Renal cortex interstitium (tissue), 11 donors: ENCODE measurements at regions not wholly inside any gene's neighbourhood (a gene's known extent, or its start where the extent isn't known, plus 50 kb on each side); places are given as distances from the start of the nearest gene placed in this dataset.

ENCODE experiments used
- DNase-seq, 11 donors: peaks; one replicate each; pipeline ENCODE4 v3.0.0-alpha.2; 2013; ENCODE audit warnings: low read depth in 9 of 11, low spot score in 4 of 11; ENCODE audit errors: extremely low read depth in 1 of 11

DNA sequence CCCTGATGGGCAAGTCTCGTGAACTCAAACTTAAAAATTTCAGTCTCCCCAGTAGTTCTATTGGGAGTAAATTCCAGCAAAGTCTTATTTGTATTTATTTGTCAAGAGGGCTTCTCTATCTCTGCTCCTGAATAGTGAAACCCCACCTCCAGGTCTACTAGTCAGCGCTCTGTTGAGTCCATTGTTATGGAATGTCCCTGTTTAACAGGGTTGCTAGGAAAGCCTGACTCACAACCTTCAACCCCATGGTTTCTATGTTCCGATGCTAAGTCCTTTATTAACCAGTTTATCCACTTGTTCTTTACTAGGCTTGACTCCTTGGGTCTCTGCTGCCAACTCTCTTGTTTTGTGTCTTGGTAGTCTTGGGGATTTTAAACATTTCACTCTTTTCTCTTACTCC, 250.7 kb upstream of the MYOCD start:
- no peak for DNase-seq

DNA sequence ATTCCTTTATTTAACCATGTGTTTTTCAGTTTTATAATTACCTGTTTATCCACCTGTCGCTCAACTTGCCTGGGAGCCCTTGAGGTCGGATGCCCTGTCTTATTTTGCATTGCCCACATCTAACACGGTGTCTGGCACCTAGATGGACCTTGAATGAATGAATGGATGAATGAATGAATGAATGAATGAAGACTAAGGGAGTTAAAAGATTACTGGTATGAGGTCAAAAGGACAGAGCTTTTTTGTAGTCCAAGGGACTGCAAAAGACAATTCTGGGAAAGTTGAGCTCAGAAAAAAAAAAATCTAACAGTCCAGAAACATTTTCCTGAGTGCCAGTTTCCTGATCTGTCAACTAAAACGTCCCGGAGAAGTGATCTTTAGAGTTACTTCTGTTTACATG, 244.6 kb upstream of the MYOCD start:
- no peak for DNase-seq

DNA sequence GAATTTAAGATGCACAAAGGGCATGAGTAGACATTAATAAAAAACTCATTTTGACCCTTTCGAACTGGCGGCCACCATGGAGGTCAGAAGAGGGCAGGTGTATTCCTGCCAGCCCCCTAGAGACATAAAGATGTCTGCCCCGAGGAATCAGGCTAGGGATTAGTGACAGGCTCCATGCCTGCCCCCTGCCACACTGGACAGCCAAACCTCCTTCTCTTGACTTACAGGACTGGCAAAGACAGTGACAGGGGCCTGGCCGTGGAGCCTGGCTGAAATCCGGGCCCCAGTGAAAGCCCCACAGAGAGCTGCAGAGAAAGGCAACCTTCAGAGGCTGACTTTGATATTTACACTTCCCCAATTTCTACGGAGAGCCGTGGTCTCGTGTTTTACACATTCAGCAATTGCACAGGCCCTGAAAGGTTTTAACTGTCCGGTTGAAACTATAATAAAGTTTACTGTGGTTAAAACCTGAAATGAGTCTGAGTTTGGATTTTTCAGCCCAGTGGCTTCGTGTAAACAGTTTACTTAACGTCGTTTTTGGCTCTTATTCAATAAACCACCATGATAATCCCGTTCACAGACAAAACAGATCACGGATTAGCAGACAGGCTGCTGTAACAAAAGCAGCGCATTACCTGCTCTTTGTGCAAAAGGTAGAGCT, 243.9 kb upstream of the MYOCD start:
- DNase-seq = no peak

DNA sequence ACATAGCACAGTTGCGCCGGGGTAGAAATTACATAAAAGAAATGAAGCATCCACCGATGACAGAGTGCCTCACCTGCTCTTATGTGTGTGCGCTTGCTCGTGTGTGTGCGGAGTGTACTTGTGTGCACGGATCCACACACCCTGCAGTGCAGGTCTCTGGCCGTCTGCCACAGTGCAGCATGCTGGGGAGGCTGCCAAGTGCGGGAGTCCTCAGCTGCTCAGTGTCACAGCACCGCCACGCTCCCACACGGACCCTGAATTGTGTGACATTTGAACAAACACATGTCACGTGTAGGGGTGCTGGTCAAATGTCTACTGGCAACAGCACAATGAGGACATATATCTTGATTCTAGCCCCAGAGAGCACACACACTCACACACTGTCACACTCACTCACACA, 243.0 kb upstream of the MYOCD start:
- peak in 2 of 11 donors; percentile 21 to 25 for DNase-seq

DNA sequence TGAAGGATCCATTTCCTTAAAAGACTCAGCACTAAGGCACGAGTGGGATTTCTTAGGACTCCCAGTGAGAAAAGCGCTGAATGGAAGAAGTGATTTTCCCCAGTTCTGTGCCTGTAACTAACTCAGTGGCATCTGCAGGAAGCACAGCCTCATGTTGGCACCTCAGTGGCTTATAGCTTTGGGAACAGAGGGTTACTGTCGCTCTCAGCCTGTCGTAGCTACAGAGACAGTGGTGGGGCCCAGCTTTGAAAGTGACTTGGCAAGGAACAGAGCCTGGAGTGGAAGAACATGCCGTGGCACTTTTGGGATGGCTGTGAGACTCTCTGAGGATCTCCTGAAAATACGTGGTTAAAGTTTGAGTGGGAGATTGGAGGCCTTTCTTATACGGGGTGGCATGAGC, 242.4 kb upstream of the MYOCD start:
- DNase-seq = no peak

DNA sequence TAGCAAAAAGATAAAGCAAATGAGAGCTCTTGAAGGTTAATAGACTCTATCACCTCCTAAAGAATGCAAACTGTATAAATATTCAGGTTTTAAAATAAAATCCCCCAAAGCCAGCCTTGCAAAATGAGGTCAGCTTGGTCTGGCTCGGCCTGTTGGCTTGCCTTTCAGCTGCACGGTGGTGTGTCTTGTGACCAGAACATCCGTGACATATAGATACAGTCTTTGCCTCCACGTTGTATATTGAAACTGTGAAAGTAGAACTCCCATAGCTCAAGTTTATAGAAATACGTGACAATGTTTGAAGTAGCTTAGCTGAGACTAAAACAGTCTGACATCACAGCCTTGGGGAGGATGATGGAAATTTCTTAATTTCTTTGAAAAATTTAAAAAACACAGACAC, 236.6 kb upstream of the MYOCD start:
- no peak for DNase-seq

DNA sequence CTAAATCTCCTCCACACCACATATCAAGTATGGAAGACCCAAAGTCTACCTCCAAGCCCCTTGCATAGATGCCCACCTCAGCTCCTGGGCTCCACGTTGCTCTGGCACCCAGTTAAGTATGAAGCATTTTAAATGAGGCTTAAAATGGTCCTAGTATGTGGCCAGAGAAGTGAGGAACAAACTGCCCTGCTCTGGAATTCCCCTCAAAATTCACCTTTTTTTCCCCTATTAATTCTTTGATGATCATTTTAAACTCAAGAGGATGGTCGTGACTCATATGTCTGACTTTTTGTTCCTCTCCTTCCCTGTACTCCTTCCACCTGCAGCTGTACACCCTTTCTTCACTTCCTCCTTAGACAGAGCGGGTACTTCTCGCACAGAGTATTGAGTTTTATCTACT, 234.5 kb upstream of the MYOCD start:
- no peak for DNase-seq

DNA sequence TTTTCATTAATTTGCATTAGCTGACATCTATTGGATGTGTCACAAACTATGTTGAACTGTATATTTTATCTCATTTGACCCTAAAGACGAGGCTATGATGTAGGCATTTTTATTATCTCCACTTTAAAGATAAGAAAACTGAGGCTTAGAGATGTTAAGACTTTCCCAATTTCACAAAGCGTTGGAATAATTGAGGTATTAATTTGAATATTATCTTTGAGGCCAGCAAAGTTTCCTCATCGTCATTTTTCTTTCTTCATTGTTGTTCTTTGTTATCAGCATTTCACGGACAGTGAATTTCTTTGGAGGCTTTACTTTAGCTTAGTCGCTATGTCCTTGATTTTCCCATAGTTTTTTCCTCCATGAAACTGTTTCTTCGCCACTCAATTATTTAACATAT, 227.5 kb upstream of the MYOCD start:
- no peak for DNase-seq

DNA sequence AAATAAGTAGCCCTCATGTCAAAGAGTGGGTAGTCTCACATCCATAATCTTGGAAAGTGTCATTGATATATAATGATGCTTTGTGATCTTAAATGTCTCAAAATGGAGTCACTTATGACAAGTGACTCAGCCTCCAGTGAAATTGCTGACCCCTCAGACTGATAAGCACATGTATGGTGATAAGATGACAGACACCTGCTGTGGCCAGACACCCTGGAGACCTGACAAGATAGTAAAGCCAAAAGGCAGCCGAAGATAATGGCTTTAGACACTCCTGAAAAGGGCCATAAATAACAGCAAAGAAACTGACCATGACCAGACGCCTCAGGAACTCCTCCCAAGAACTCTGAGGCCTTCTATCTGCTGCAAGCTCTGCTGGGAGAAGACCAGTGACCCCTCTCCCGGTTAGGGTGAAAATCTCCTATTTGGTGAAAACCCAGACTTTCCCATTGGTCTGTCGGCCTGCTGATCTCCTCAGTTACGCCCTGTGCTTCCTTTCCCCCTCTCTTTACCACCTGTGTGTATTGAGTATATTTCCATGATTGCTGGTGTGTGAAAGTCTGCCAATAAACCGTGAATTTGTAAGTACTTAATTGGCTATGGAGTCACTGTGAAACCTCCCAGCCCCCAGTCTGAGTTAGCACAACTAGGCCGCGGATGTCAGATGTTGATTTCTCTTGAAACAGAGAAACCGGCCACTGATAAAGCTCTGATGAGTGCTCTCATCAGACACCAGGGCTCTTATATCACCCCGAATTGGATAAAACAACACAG, 226.7 kb upstream of the MYOCD start:
- DNase-seq = no peak

DNA sequence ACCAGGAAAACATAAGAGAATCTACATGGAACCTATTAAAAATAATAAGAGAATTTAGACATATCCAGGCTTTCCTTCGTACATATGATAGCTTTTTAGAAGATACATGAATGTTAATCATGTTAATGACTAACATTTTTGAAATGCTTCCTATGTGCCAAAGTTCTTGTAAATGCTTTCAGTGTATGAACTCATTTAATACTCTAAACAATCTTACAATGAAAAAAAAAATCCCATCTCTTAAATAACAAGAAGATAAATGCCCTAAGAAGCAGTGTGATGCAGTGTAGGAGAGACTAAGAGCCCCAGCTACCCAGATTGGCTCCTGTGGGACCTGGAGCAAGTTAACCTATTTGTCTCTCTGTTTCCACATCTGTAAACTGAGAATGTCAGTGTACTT, 220.4 kb upstream of the MYOCD start:
- no peak for DNase-seq

DNA sequence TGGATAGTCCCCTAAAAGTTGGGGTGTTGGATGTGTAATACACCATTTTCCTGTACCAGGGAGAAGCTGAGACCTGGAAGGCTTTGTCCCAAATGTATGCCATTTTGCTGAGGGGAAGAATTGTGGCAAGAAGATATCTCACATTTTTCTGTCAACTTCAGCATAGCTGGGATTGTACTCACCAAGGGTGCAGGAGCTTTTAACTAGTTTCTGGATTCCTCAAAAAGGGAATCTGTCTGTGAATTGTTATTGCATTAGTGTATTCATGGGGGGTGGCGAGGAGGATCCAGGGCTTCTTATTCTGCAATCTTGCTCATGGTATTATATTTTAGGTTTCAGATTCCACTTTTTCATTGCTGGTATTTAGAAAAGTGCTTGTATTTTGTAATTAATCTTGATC, 208.2 kb upstream of the MYOCD start:
- no peak for DNase-seq

DNA sequence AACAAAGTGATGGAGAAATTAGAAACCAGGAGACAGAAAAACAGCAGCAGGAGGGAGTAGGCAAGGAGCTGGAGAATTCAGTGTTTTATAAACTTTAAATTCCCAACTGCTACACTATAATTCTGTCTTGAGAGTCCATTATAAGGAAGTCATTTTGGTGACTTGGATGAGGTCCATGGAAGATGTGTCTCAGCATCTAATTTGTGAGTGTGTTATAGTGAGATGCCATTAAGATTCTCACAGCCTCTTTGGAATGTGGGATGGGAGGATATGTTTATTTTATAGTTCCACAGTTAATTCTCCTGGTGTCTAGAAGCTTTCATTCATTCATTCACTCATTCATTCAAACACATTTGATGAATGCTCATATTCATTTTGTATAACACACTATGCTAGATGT, 206.0 kb upstream of the MYOCD start:
- no peak for DNase-seq

DNA sequence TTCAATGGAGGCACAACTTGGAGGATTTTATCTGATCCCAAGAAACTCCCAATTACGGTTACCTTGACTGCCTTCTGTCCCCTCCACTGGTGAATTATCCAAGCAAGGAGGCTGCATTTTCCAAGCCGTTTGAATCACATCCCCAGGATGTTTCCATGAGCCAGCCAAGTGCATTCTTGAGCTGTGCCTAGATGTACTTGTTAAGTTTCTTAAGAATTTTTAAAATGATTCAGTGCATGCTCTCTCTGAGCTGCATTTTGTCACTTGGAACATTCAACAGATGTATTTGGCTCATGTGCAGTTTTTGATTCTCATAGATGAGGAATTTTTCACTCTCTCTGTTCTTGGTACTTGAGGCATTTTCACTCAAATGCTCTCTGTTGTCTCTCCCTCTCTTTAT, 202.6 kb upstream of the MYOCD start:
- no peak for DNase-seq

DNA sequence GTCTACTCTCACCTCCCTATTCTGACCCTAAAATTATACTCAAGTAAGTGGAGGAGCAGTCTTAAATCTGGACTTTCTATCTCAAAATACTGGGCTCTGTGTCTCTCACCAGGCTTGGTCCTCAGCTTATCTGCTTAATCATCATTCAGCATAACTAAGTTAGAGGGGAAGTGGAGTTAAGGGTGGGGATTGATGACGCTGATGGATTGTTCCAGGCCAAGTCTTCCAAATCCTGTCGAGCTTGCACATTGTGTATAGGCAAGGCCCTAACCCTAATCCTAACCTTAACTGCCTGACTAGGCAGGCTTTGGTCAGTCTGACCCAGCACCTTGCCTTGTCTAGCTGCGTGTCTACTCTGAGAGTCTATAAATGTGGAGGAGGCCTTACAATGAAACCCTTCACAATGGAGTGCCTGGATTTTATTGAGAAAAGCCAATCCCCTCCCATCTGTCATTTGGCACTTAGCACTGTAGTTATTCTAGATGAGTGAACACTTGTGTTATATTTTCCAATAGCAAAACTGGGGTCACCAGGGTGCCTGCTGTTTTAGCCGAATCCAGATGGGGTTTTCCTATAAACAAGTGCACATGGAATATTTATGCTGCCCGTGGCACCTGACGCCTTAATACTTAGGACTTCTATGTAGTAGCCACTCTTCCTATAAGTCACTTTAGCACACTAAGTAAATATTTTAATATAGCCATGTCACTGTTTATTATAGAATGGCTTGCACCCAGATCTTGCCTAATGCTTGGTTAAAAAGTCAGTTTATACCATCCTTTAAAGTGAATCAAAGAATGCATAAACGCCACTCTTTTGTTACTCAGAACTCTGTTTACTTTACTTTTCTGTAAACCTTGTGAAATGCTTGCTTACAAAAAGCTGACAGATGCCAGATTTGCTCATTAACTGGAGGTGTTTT, 193.2 kb upstream of the MYOCD start:
- no peak for DNase-seq

DNA sequence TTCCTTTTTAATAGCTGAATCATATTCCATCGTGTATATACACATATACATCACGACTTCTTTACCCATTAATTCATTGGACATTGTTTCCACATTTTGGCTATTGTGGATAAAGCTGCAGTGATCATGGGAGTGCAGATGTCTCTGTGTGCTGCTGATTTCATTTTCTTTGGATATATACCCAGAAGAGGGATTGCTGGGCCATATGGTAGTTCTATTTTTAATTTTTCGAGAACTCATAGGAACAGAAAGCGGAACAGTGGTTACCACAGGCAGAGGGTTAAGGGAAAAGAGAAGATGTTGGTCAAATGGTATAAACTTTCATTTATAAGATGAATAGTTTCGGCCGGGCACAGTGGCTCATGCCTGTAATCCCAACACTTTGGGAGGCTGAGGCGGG, 187.4 kb upstream of the MYOCD start:
- no peak for DNase-seq

DNA sequence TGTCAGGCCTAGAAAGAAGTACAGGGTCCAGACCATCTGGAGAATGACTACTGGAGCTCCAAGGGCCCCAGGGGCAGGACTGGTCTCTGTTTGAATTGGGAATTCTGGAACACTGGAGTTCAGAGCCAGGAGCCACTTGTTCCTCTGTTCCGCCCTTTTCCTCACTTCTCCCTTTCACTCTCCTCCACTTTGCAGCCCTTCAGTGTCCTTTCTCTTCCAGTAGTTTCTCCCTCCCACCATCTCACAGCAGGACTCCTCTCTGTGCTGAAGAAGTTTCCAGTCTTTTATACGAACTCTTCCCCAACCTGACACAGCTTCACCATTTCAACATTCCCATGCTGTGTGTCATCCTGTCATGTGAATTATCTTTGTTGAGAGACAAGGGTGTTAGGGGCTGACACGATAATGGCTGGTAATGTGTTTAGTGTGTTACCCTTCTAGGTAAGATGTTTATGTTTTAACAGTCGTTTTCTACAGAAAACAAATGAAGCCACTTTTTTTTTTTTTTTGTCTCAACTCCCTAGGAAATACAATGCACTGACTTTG, 180.3 kb upstream of the MYOCD start:
- DNase-seq = no peak

DNA sequence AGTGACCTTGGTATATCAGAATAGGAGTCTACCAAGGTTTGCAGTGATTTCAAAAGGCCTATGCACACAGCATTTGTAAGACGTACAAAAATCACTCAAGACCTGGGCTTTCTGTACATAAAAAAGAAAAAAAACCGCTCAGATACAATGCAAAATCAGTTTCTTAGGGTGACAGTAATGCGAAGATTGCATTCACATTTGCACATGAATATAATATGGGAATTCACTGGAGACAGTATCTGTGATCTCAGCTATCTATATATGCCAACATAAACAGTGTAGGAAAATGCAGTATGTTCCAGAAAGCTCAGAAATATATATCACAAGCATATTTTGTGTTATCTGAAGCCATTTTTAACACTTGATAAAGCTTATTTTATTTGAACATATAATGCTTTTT, 176.4 kb upstream of the MYOCD start:
- no peak for DNase-seq

DNA sequence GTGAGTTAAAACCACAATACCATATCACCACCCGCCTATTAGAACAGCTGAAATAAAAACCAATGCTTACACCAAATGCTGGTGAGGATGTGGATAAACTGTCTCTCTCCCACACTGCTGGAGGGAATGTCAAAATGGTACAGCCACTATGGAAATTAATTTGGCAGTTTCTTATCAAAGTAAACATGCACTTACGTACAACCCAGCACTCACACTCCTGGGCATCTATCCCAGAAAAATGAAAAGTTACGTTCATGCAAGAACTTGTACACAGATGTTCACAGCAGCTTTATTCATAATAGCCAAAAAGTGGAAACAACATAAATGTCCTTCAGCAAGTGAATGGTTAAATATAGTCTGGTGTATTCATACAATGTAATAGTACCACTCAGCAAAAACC, 173.2 kb upstream of the MYOCD start:
- no peak for DNase-seq

DNA sequence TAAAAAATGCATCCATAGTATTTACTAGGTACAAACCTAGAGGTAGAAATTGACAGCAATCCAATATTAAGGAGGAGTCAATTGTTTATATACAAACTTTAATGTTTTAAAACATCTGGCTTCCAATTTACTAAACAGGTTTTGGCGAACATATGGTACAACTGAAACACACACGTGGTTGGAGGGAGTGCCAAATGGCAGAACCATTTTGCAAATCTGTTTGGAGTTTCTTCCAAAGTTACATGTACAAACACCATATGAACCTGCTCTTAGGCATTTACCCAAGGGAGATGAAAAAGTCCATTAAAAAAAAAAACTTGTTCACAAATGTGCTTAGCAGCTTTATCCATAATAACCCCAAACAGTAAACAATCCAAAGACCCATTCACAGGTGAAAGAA, 159.8 kb upstream of the MYOCD start:
- DNase-seq = no peak
